Thyroid gland (tissue), 4 donors: ENCODE measurements at regions not wholly inside any gene's neighbourhood (a gene's known extent, or its start where the extent isn't known, plus 50 kb on each side); places are given as distances from the start of the nearest gene placed in this dataset.

Experiments used
- DNase-seq, 2 donors: peaks; one replicate each; pipeline ENCODE4 v3.0.0-alpha.2; 2019
- H3K27ac ChIP-seq, 3 donors: fragments of 200-600 bp; sonication (generic); 1 replicate in 2 of 3; 2 replicates in 1 of 3; pipeline ENCODE4 v1.5.1; 2016 to 2019; ENCODE audit warnings: mild to moderate bottlenecking in 1 of 3, moderate library complexity in 1 of 3
- H3K27me3 ChIP-seq: fragments of 200-600 bp; sonication (generic); one replicate; pipeline ENCODE4 v1.5.1; 2019
- H3K36me3 ChIP-seq, 2 donors: fragments of 200-600 bp; sonication (generic); one replicate each; pipeline ENCODE4 v1.5.1; 2016 to 2019
- H3K4me1 ChIP-seq, 2 donors: fragments of 200-600 bp; sonication (generic); one replicate each; pipeline ENCODE4 v1.5.1; 2017 to 2019
- H3K4me3 ChIP-seq, 3 donors: fragments of 200-600 bp; sonication (generic); replicated peaks in 1 of 3; 1 replicate in 2 of 3; 2 replicates in 1 of 3; pipeline ENCODE4 v1.5.1; 2016; ENCODE audit warnings: mild to moderate bottlenecking in 1 of 3
- H3K9me3 ChIP-seq: fragments of 200-600 bp; sonication (generic); one replicate; pipeline ENCODE4 v1.5.1; 2017
- POLR2A ChIP-seq, 2 donors: fragments of 450-650 bp; IDR thresholded peaks; one replicate each; pipeline ENCODE4 v1.6.1; 2017; ENCODE audit warnings: antibody characterized with exemption in 2 of 2, mild to moderate bottlenecking in 2 of 2, moderate library complexity in 1 of 2
- WGBS, 2 donors: methylation state at CpG; one replicate each; pipeline ENCODE4 v1.1.5; 2017; 5-methylcytosine and 5-hydroxymethylcytosine counted together
- intact Hi-C: fragments of 100-400 bp; cut with DNase I; formaldehyde crosslinking; loops from one replicate; pipeline ENCODE4 v1.15.1; 2023
- TF ChIP-seq, protein P1 (sequence below), 6 experiments: fragments of 200-600 bp in 3 of 6; fragments of 450-650 bp in 3 of 6; sonication (generic) in 3 of 6; IDR thresholded peaks; one replicate each; pipeline ENCODE4 v1.5.1; 2016 to 2019; ENCODE audit warnings: antibody characterized with exemption in 6 of 6, mild to moderate bottlenecking in 2 of 6, inconsistent platforms in 1 of 6, moderate library complexity in 1 of 6

DNA sequence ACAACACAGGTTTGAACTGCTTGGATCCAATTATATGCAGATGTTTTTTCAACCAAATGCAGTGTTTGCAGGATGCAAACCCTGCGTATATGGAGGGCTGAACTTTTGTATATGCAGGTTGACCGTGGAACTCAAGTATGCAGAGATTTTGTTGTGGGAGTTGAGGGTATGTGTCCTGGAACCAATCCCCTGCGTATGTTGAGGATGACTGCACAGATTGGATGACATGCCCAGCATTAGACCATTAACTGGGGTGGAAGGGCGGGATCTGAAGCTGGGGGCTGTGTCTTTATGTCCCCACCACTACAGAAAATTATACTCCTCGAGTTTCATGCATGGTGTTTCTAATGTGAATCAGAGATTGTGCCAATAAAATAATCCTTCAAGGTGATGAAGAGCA is 162.2 kb upstream of the RMST start:
- no peak for TF ChIP-seq POLR2A (IDR thresholded peaks at IDR 0.05)
- TF ChIP-seq, protein P1, sequence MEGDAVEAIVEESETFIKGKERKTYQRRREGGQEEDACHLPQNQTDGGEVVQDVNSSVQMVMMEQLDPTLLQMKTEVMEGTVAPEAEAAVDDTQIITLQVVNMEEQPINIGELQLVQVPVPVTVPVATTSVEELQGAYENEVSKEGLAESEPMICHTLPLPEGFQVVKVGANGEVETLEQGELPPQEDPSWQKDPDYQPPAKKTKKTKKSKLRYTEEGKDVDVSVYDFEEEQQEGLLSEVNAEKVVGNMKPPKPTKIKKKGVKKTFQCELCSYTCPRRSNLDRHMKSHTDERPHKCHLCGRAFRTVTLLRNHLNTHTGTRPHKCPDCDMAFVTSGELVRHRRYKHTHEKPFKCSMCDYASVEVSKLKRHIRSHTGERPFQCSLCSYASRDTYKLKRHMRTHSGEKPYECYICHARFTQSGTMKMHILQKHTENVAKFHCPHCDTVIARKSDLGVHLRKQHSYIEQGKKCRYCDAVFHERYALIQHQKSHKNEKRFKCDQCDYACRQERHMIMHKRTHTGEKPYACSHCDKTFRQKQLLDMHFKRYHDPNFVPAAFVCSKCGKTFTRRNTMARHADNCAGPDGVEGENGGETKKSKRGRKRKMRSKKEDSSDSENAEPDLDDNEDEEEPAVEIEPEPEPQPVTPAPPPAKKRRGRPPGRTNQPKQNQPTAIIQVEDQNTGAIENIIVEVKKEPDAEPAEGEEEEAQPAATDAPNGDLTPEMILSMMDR (IDR thresholded peaks at IDR 0.05): no peak
- H3K36me3 ChIP-seq: no peaks in the 10 kb centered on the region
- WGBS, 2 donors: 80 to 88% methylated on average over 5 of the region's 5 CpGs
- no peak overlapping the region for H3K4me3 ChIP-seq
- no peaks in the 10 kb centered on the region for H3K9me3 ChIP-seq
- H3K4me1 ChIP-seq: no peaks in the 10 kb centered on the region
- H3K27ac ChIP-seq: no peak overlapping the region
- intact Hi-C loops: loop anchor here (5.0 kb wide), 1 partner anchor 318 kb away; no protein-coding TSS in a partner anchor
- no peaks in the 10 kb centered on the region for H3K27me3 ChIP-seq
- no peak for DNase-seq

DNA sequence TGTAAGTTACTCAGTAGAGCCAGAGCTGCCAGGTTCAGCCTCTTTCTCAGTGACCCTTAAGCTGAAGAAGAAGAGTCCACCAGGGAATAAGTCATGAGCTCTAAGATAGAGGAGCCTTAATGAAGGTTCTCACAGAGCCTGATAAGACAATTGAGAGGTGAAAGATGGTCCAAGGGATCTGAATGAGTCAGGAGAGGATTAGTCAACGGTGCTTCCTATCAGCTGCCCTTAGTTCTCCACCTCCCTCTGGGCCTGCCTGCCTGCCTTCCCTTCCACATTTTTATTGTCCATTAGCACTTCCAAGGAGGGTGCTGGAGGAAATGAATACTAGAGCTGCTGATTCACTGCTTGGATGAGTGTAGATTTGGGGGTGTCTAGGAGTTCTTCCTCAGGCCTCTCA is 161.7 kb upstream of the RMST start:
- WGBS, 2 donors: 50 to 79% methylated on average over 1 of the region's 1 CpG
- Histone ChIP-seq H3K9me3 (no peaks in the 10 kb centered on the region), H3K27me3 (no peaks in the 10 kb centered on the region), H3K27ac (no peak overlapping the region), H3K4me3 (no peak overlapping the region), H3K4me1 (no peaks in the 10 kb centered on the region), H3K36me3 (no peaks in the 10 kb centered on the region)
- TF ChIP-seq POLR2A (IDR thresholded peaks at IDR 0.05): no peak
- TF ChIP-seq, protein P1 (IDR thresholded peaks at IDR 0.05): no peak
- DNase-seq: no peak
- intact Hi-C loops: loop anchor here (5.0 kb wide), 1 partner anchor 319 kb away; no protein-coding TSS in a partner anchor

DNA sequence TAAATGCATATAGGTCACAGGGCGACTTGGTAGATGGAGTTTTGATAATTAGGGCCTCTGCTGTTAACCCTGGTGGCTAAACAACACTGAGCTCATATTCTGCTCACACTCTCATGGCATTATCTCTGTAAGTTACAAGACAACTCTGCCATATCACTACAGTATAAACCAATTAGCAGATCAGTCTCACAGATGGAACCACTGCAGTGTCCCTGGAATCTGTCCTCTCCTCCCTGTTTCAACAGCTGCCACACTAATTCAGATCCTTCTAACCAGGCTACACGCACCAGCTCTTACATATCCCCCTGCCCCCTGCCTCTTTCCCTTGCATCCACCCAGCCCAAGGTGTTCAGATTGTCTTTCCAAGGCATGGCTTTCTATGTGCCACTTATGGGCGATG is 161.0 kb upstream of the RMST start:
- H3K4me3 ChIP-seq: no peak overlapping the region
- H3K36me3 ChIP-seq: no peaks in the 10 kb centered on the region
- no peaks in the 10 kb centered on the region for H3K9me3 ChIP-seq
- intact Hi-C loops: loop anchor here (5.0 kb wide), 1 partner anchor 319 kb away; no protein-coding TSS in a partner anchor
- WGBS, 2 donors: 88 to 93% methylated on average over 3 of the region's 3 CpGs
- TF ChIP-seq POLR2A (IDR thresholded peaks at IDR 0.05): no peak
- TF ChIP-seq, protein P1 (IDR thresholded peaks at IDR 0.05): no peak
- no peaks in the 10 kb centered on the region for H3K27me3 ChIP-seq
- no peaks in the 10 kb centered on the region for H3K4me1 ChIP-seq
- H3K27ac ChIP-seq: no peak overlapping the region
- no peak for DNase-seq

DNA sequence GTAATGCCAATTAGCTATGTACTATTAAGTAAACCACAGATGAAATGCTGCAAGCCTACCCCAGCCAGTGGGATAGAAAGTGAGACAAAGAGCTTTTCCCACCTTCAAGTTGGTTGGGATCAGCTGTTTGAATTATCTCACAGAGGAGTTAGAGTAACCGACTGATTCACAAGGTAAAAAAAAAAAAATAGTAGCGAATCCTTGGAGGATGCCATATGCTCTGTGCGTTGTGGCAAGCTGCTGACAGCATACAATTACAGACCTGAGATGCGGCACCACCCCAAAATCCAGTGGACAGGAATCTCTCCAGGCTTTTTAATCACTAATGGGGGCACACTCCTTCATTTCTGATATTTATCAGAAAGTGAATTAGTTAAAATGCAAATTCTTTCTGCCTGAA is 157.0 kb upstream of the RMST start:
- 83 to 87% methylated on average over 4 of the region's 4 CpGs for WGBS, 2 donors
- Histone ChIP-seq H3K36me3 (no peaks in the 10 kb centered on the region), H3K4me3 (no peak overlapping the region), H3K4me1 (no peaks in the 10 kb centered on the region), H3K9me3 (no peaks in the 10 kb centered on the region), H3K27me3 (no peaks in the 10 kb centered on the region), H3K27ac (no peak overlapping the region)
- DNase-seq: no peak
- intact Hi-C loops: no loop called here
- TF ChIP-seq, protein P1 (IDR thresholded peaks at IDR 0.05): no peak

DNA sequence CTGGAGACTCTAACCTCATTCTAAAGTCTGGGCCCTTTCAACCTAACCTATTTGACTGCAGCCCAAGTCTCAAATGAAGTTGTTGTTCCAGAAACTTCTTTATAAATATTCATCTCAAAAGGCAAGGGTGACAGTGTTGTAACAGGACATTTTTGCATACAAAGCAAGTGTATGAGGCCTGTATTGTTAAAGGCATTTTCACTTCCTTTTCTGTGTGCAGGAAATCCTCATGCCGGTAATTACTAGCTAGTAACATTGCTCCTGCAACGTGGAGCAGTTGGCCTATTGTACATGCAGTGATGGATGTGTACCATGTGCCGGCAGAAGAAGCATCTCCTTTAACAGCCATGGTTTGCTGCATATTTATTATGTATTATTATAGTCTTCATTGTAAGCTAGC is 156.5 kb upstream of the RMST start:
- Histone ChIP-seq H3K4me3 (no peak overlapping the region), H3K27ac (no peak overlapping the region), H3K36me3 (no peaks in the 10 kb centered on the region), H3K9me3 (no peaks in the 10 kb centered on the region), H3K4me1 (no peaks in the 10 kb centered on the region), H3K27me3 (no peaks in the 10 kb centered on the region)
- intact Hi-C loops: no loop called here
- no peak for DNase-seq
- no peak for TF ChIP-seq POLR2A (IDR thresholded peaks at IDR 0.05)
- TF ChIP-seq, protein P1 (IDR thresholded peaks at IDR 0.05): no peak
- 74 to 81% methylated on average over 3 of the region's 3 CpGs for WGBS, 2 donors
